ENCODE measurements at regions not wholly inside any gene's neighbourhood (a gene's known extent, or its start where the extent isn't known, plus 50 kb on each side); places are given as distances from the start of the nearest gene placed in this dataset.

GRCh38 chr17:65477600-65477999 lies 83.8 kb downstream of the AXIN2 start:
- no peak for DNase-seq

GRCh38 chr17:65474660-65475059 lies 86.8 kb downstream of the AXIN2 start:
- DNase-seq: no peak

GRCh38 chr17:65473985-65474384 lies 87.5 kb downstream of the AXIN2 start:
- DNase-seq: no peak

- DNase-seq: no peak
Measured at GRCh38 chr17:65473363-65473762, 88.1 kb downstream of the AXIN2 start.

GRCh38 chr17:65472666-65473309 lies 88.7 kb downstream of the AXIN2 start:
- DNase-seq: no peak

- no peak for DNase-seq
Measured at GRCh38 chr17:65470783-65471182, 90.7 kb downstream of the AXIN2 start.

- DNase-seq: no peak
Measured at GRCh38 chr17:65468321-65468720, 93.1 kb downstream of the AXIN2 start.

GRCh38 chr17:65467156-65467555 lies 94.3 kb downstream of the AXIN2 start:
- no peak for DNase-seq

- no peak for DNase-seq
Measured at GRCh38 chr17:65466547-65466946, 94.9 kb downstream of the AXIN2 start.

GRCh38 chr17:65463242-65463641 lies 98.2 kb downstream of the AXIN2 start:
- DNase-seq: no peak

- no peak for DNase-seq
Measured at GRCh38 chr17:65459677-65460347, 101.6 kb downstream of the AXIN2 start.

- DNase-seq: no peak
Measured at GRCh38 chr17:65457635-65458257, 103.7 kb downstream of the AXIN2 start.

GRCh38 chr17:65457183-65457582 lies 104.3 kb downstream of the AXIN2 start:
- DNase-seq: no peak

GRCh38 chr17:65456368-65457151 lies 104.9 kb downstream of the AXIN2 start:
- no peak for DNase-seq

GRCh38 chr17:65455972-65456343 lies 105.5 kb downstream of the AXIN2 start:
- DNase-seq: no peak

- DNase-seq: no peak
Measured at GRCh38 chr17:65455154-65455971, 106.1 kb downstream of the AXIN2 start.

- no peak for DNase-seq
Measured at GRCh38 chr17:65453204-65453931, 108.1 kb downstream of the AXIN2 start.

GRCh38 chr17:65449495-65449894 lies 112.0 kb downstream of the AXIN2 start:
- no peak for DNase-seq

GRCh38 chr17:65447823-65448222 lies 113.6 kb downstream of the AXIN2 start:
- DNase-seq: no peak

GRCh38 chr17:65446838-65447526 lies 114.5 kb downstream of the AXIN2 start:
- DNase-seq: no peak

- DNase-seq: no peak
Measured at GRCh38 chr17:65446043-65446442, 115.4 kb downstream of the AXIN2 start.

Data from suppressor macrophage treated with lipopolysaccharide for 4 hours (primary cell).